GM23338 (cell line): ENCODE measurements at regions not wholly inside any gene's neighbourhood (a gene's known extent, or its start where the extent isn't known, plus 50 kb on each side); places are given as distances from the start of the nearest gene placed in this dataset.

Experiments used
- ATAC-seq: fragments of 200-7000 bp; cut with Tn5 transposase; 3 replicates; pipeline ENCODE4 v1.9.1; 2020
- DNase-seq: peaks from one replicate; pipeline ENCODE4 v3.0.0-alpha.2; 2015; ENCODE audit warnings: low spot score
- H2AFZ ChIP-seq: fragments of 200-600 bp; sonication (generic); 2 replicates; pipeline ENCODE4 v1.8.0; 2016; ENCODE audit warnings: antibody characterized with exemption, mild to moderate bottlenecking, moderate library complexity
- H3F3A ChIP-seq: fragments of 200-600 bp; sonication (generic); replicated peaks from 2 replicates; pipeline ENCODE4 v1.8.0; 2017; ENCODE audit warnings: antibody characterized with exemption, mixed run types, low read depth
- H3K27ac ChIP-seq: fragments of 200-600 bp; sonication (generic); 2 replicates; pipeline ENCODE4 v1.6.1; 2016; ENCODE audit warnings: low read depth
- H3K27me3 ChIP-seq: fragments of 200-600 bp; sonication (generic); 2 replicates; pipeline ENCODE4 v1.8.0; 2016; ENCODE audit warnings: mild to moderate bottlenecking, mixed run types, moderate library complexity; ENCODE audit not compliant: insufficient read depth
- H3K36me3 ChIP-seq: fragments of 200-600 bp; sonication (generic); 2 replicates; pipeline ENCODE4 v1.8.0; 2016; ENCODE audit warnings: mild to moderate bottlenecking; ENCODE audit not compliant: insufficient read depth
- H3K4me1 ChIP-seq: fragments of 200-600 bp; sonication (generic); 2 replicates; pipeline ENCODE4 v1.8.0; 2016; ENCODE audit warnings: mild to moderate bottlenecking, moderate library complexity; ENCODE audit not compliant: insufficient read depth
- H3K4me2 ChIP-seq: fragments of 200-600 bp; sonication (generic); 2 replicates; pipeline ENCODE4 v1.7.1; 2017; ENCODE audit warnings: mixed run types
- H3K4me3 ChIP-seq: fragments of 200-600 bp; sonication (generic); 2 replicates; pipeline ENCODE4 v1.6.1; 2016; ENCODE audit warnings: mixed run types
- H3K79me2 ChIP-seq: fragments of 200-600 bp; sonication (generic); replicated peaks from 2 replicates; pipeline ENCODE4 v1.8.0; 2017; ENCODE audit warnings: mild to moderate bottlenecking; ENCODE audit not compliant: insufficient read depth
- H3K9me2 ChIP-seq: fragments of 200-600 bp; sonication (generic); 2 replicates; pipeline ENCODE4 v1.8.0; 2017; ENCODE audit not compliant: insufficient read depth
- H4K20me1 ChIP-seq: fragments of 200-600 bp; sonication (generic); replicated peaks from 2 replicates; pipeline ENCODE4 v1.8.0; 2017; ENCODE audit warnings: mild to moderate bottlenecking; ENCODE audit not compliant: insufficient read depth
- H3K27ac Mint-ChIP-seq: 2 replicates; pipeline ENCODE4 v1.8.0; 2020; ENCODE audit warnings: inconsistent platforms, mild to moderate bottlenecking, moderate library complexity, mixed read lengths
- H3K27me3 Mint-ChIP-seq: 3 replicates; pipeline ENCODE4 v1.8.0; 2022; ENCODE audit warnings: low read depth, mild to moderate bottlenecking, moderate library complexity, mixed read lengths, inconsistent platforms; ENCODE audit not compliant: insufficient read depth, poor library complexity
- H3K36me3 Mint-ChIP-seq: 3 replicates; pipeline ENCODE4 v1.8.0; 2021; ENCODE audit warnings: low read depth, mild to moderate bottlenecking, inconsistent platforms, moderate library complexity, mixed read lengths
- H3K4me1 Mint-ChIP-seq: 3 replicates; pipeline ENCODE4 v1.8.0; 2020; ENCODE audit warnings: mild to moderate bottlenecking, inconsistent platforms, mixed read lengths
- H3K4me3 Mint-ChIP-seq: 3 replicates; pipeline ENCODE4 v1.8.0; 2021; ENCODE audit warnings: moderate library complexity, mild to moderate bottlenecking, inconsistent platforms, mixed read lengths
- H3K9me3 Mint-ChIP-seq: 3 replicates; pipeline ENCODE4 v1.8.0; 2020; ENCODE audit warnings: moderate library complexity, mild to moderate bottlenecking, inconsistent platforms, mixed read lengths
- CREB1 ChIP-seq: fragments of 250-450 bp; sonication (Bioruptor Pico); IDR thresholded peaks from 2 replicates; pipeline ENCODE4 v1.5.0; 2020; ENCODE audit warnings: low read depth, mild to moderate bottlenecking, moderate library complexity
- ETS1 ChIP-seq: IDR thresholded peaks from 2 replicates; pipeline ENCODE4 v1.6.1; 2016; ENCODE audit warnings: antibody characterized with exemption
- EZH2 ChIP-seq: fragments of 200-600 bp; sonication (generic); IDR thresholded peaks from one replicate; pipeline ENCODE4 v1.8.0; 2017; ENCODE audit warnings: antibody characterized with exemption, mild to moderate bottlenecking, low read depth; ENCODE audit not compliant: unreplicated experiment
- EZH2phosphoT487 ChIP-seq: fragments of 200-600 bp; sonication (generic); IDR thresholded peaks from one replicate; pipeline ENCODE4 v1.8.1; 2018; ENCODE audit warnings: antibody characterized with exemption; ENCODE audit not compliant: unreplicated experiment
- JUNB ChIP-seq: IDR thresholded peaks from one replicate; pipeline ENCODE4 v1.6.1; 2016; ENCODE audit warnings: antibody characterized with exemption; ENCODE audit not compliant: unreplicated experiment
- REST ChIP-seq: IDR thresholded peaks from one replicate; pipeline ENCODE4 v1.6.1; 2018; ENCODE audit warnings: antibody characterized with exemption; ENCODE audit not compliant: unreplicated experiment
- ZNF331 ChIP-seq: fragments of 250-450 bp; sonication (Bioruptor Pico); IDR thresholded peaks from 2 replicates; pipeline ENCODE4 v1.5.0; 2020; ENCODE audit warnings: low read depth, mild to moderate bottlenecking, moderate library complexity
- ZNF462 ChIP-seq: fragments of 250-450 bp; sonication (Bioruptor Pico); IDR thresholded peaks from 2 replicates; pipeline ENCODE4 v1.5.0; 2020; ENCODE audit warnings: mild to moderate bottlenecking, moderate library complexity

GRCh38 chr9:99463131-99463530 lies 241.0 kb downstream of the SEC61B start:
- Histone ChIP-seq H3K4me3 (no peak overlapping the region), H3F3A (no peaks in the 10 kb centered on the region), H4K20me1 (no peaks in the 10 kb centered on the region), H2AFZ (no peak overlapping the region), H3K9me2 (0 out of 2 replicates have a peak, but pooled peaks cover 3% of the 10 kb centered on the region), H3K4me2 (no peak overlapping the region), H3K27ac (no peak overlapping the region), H3K79me2 (no peaks in the 10 kb centered on the region), H3K4me1 (no peaks in the 10 kb centered on the region), H3K27me3 (no peaks in the 10 kb centered on the region), H3K36me3 (no peaks in the 10 kb centered on the region)
- Mint-ChIP-seq H3K27ac (no peak overlapping the region), H3K27me3 (peaks cover 2% of the 10 kb centered on the region), H3K4me3 (no peak overlapping the region), H3K4me1 (peaks cover 6% of the 10 kb centered on the region; the same call in 2 of the 3 replicates), H3K9me3 (no peaks in the 10 kb centered on the region), H3K36me3 (no peaks in the 10 kb centered on the region)
- no peak for TF ChIP-seq EZH2phosphoT487
- no peak for TF ChIP-seq ETS1
- TF ChIP-seq REST: no peak
- TF ChIP-seq JUNB: no peak
- TF ChIP-seq CREB1 (CRISPR knock-in tag): no peak
- TF ChIP-seq ZNF462 (CRISPR knock-in tag): no peak
- no peak for TF ChIP-seq EZH2
- TF ChIP-seq ZNF331 (CRISPR knock-in tag): no peak
- no peak for DNase-seq
- no peak for ATAC-seq
